ENCODE measurements at regions not wholly inside any gene's neighbourhood (a gene's known extent, or its start where the extent isn't known, plus 50 kb on each side); places are given as distances from the start of the nearest gene placed in this dataset.
"Not testable (repeated sequence)": the region's sequence is repeated elsewhere in the genome, so short reads cannot be mapped to it uniquely, and the experiment has no call there.

DNA sequence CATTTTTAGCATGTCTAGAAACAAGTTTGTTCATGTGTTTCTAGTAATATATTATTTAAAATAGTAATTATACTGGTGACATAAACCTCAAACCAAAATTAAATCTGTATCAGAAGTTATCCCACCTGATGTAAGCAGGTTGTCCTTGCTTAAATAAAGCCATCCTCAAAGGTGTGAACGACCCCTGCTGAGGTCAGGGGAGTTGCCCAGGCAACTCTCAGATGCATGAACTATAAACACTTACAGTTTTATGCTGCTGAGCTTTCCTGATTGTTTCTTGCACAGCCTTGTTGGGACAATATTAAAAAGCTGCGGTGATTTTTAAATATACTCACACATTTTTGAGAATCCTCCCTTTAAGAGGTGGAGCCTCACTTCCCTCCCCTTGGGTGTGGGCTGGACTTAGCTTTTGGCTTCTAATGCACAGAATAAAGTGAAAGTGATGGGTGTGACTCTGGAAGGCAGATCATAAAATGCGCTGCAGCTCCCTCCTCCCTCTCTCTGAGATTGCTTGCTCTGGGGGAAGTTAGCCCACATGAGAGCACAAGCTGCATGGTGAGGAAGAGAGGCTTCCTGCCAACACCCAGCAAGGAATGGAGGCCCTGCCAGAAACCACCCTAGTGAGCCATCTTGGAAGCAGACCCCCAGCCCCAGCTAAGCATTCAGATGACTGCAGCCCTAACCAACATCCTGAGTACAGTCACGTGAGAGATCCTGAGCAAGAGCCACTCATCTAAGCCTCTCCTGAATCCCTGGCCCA, 152.7 kb downstream of the SKIDA1 start:
- Mint-ChIP-seq H3K9me3 (ENCODE audit: unreplicated experiment) (no peaks in the 10 kb centered on the region), H3K4me3 (ENCODE audit: unreplicated experiment) (peak overlapping the region; percentile 52), H3K27ac (ENCODE audit: low read depth, unreplicated experiment) (no peak overlapping the region), H3K27me3 (ENCODE audit: insufficient read depth, unreplicated experiment) (no peaks in the 10 kb centered on the region), H3K4me1 (ENCODE audit: insufficient read depth, unreplicated experiment) (peaks cover 25% of the 10 kb centered on the region), H3K36me3 (ENCODE audit: insufficient read depth, unreplicated experiment) (no peaks in the 10 kb centered on the region)
- TF ChIP-seq, protein P1, sequence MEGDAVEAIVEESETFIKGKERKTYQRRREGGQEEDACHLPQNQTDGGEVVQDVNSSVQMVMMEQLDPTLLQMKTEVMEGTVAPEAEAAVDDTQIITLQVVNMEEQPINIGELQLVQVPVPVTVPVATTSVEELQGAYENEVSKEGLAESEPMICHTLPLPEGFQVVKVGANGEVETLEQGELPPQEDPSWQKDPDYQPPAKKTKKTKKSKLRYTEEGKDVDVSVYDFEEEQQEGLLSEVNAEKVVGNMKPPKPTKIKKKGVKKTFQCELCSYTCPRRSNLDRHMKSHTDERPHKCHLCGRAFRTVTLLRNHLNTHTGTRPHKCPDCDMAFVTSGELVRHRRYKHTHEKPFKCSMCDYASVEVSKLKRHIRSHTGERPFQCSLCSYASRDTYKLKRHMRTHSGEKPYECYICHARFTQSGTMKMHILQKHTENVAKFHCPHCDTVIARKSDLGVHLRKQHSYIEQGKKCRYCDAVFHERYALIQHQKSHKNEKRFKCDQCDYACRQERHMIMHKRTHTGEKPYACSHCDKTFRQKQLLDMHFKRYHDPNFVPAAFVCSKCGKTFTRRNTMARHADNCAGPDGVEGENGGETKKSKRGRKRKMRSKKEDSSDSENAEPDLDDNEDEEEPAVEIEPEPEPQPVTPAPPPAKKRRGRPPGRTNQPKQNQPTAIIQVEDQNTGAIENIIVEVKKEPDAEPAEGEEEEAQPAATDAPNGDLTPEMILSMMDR (IDR thresholded peaks at IDR 0.05; ENCODE audit: unreplicated experiment), result no peak
- CTCF ChIA-PET, result interaction anchor here (0.5 to 1.4 kb wide), 4 partner anchors 20 to 102 kb away, joined by 3 to 13 read pairs (median 4); no protein-coding TSS in a partner anchor
- intact Hi-C loops (cut with micrococcal nuclease), result no loop called here
- no TSS peak for BruUV-seq (replicated peaks)
- POLR2A ChIA-PET, result interaction anchor here (0.6 to 1.3 kb wide), 5 partner anchors 9 to 579 kb away, joined by 3 to 19 read pairs (median 3); no protein-coding TSS in a partner anchor
- DNase-seq (ENCODE audit: unreplicated experiment), result peak; percentile 92

DNA sequence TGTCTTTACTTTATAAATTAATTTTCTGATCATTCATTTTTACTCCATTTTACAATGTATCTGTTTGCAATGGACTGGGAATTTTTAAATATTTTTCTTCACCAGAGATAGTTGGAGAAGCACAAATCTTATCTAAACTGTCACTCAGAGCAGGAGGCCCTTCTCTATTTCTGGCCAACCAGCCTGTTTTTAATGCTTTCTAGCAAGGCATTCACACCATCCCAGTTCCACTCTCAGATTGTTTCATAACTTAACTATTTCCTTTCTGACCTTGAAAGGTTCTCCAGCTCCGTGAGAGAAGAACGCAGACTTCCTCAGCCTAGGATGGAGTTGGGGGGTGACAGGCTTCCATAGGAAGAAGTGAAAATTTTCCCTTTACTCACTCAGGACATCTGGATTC, 155.8 kb downstream of the SKIDA1 start:
- DNase-seq (ENCODE audit: unreplicated experiment), result no peak
- Mint-ChIP-seq H3K27ac (ENCODE audit: low read depth, unreplicated experiment) (peak overlapping the region; percentile 75), H3K27me3 (ENCODE audit: insufficient read depth, unreplicated experiment) (no peaks in the 10 kb centered on the region), H3K9me3 (ENCODE audit: unreplicated experiment) (no peaks in the 10 kb centered on the region), H3K4me3 (ENCODE audit: unreplicated experiment) (no peak overlapping the region), H3K4me1 (ENCODE audit: insufficient read depth, unreplicated experiment) (peaks cover 43% of the 10 kb centered on the region), H3K36me3 (ENCODE audit: insufficient read depth, unreplicated experiment) (no peaks in the 10 kb centered on the region)
- ChIA-PET POLR2A (interaction anchor here (0.8 to 2.3 kb wide), 6 partner anchors 14 to 163 kb away, joined by 3 to 11 read pairs (median 4); no protein-coding TSS in a partner anchor), CTCF (interaction anchor here (0.5 kb wide), 1 partner anchor 1551 kb away, joined by 3 read pairs; no protein-coding TSS in a partner anchor)
- TF ChIP-seq, protein P1 (IDR thresholded peaks at IDR 0.05; ENCODE audit: unreplicated experiment), result no peak
- BruUV-seq (replicated peaks), result no TSS peak
- intact Hi-C loops (cut with micrococcal nuclease), result no loop called here

GRCh38 chr10:21368728-21369425, 156.6 kb downstream of the SKIDA1 start:
- no TSS peak for BruUV-seq (replicated peaks)
- intact Hi-C loops (cut with micrococcal nuclease), result no loop called here
- Mint-ChIP-seq H3K9me3 (ENCODE audit: unreplicated experiment) (no peaks in the 10 kb centered on the region), H3K27ac (ENCODE audit: low read depth, unreplicated experiment) (peak overlapping the region; percentile 75), H3K36me3 (ENCODE audit: insufficient read depth, unreplicated experiment) (no peaks in the 10 kb centered on the region), H3K4me1 (ENCODE audit: insufficient read depth, unreplicated experiment) (peaks cover 51% of the 10 kb centered on the region), H3K27me3 (ENCODE audit: insufficient read depth, unreplicated experiment) (no peaks in the 10 kb centered on the region), H3K4me3 (ENCODE audit: unreplicated experiment) (no peak overlapping the region)
- TF ChIP-seq, protein P1 (IDR thresholded peaks at IDR 0.05; ENCODE audit: unreplicated experiment), result no peak
- CTCF ChIA-PET, result interaction anchor here (0.5 to 0.7 kb wide), 3 partner anchors 9 to 1966 kb away, joined by 3 to 4 read pairs (median 3); no protein-coding TSS in a partner anchor
- POLR2A ChIA-PET, result interaction anchor here (1.0 to 2.3 kb wide), 6 partner anchors 11 to 164 kb away, joined by 3 to 11 read pairs (median 4); no protein-coding TSS in a partner anchor
- peak; percentile 49 for DNase-seq (ENCODE audit: unreplicated experiment)

- intact Hi-C loops (cut with micrococcal nuclease), result no loop called here
- BruUV-seq (replicated peaks), result no TSS peak
- TF ChIP-seq, protein P1 (IDR thresholded peaks at IDR 0.05; ENCODE audit: unreplicated experiment), result no peak
- H3K4me3 Mint-ChIP-seq (ENCODE audit: unreplicated experiment), result no peak overlapping the region
- no peak for DNase-seq (ENCODE audit: unreplicated experiment)
- H3K9me3 Mint-ChIP-seq (ENCODE audit: unreplicated experiment), result no peaks in the 10 kb centered on the region
- H3K27ac Mint-ChIP-seq (ENCODE audit: low read depth, unreplicated experiment), result no peak overlapping the region
- H3K36me3 Mint-ChIP-seq (ENCODE audit: insufficient read depth, unreplicated experiment), result no peaks in the 10 kb centered on the region
- POLR2A ChIA-PET, result interaction anchor here (0.7 to 2.3 kb wide), 4 partner anchors 10 to 53 kb away, joined by 3 to 11 read pairs (median 4); no protein-coding TSS in a partner anchor
- H3K27me3 Mint-ChIP-seq (ENCODE audit: insufficient read depth, unreplicated experiment), result no peaks in the 10 kb centered on the region
- CTCF ChIA-PET, result interaction anchor here (0.6 to 0.7 kb wide), 2 partner anchors 10 to 31 kb away, joined by 3 to 4 read pairs; no protein-coding TSS in a partner anchor
- H3K4me1 Mint-ChIP-seq (ENCODE audit: insufficient read depth, unreplicated experiment), result peaks cover 57% of the 10 kb centered on the region
Measured at GRCh38 chr10:21368022-21368582, 157.4 kb downstream of the SKIDA1 start.

DNA sequence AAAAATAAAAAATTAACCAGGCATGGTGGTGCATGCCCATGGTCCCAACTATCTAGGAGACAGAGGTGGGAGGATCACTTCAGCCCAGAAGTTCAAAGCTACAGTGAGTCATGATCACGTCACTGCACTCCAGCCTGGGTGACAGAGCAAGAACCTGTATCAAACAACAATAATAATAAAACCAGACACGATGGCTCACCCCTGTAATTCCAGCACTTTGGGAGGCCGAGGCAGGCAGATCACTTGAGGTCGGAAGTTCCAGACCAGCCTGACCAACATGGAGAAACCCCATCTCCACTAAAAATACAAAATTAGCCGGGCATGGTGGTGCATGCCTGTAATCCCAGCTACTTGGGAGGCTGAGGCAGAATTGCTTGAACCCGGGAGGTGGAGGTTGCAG, 159.4 kb downstream of the SKIDA1 start:
- intact Hi-C loops (cut with micrococcal nuclease); BruUV-seq (replicated peaks); H3K36me3 Mint-ChIP-seq (ENCODE audit: insufficient read depth, unreplicated experiment); H3K27me3 Mint-ChIP-seq (ENCODE audit: insufficient read depth, unreplicated experiment); H3K4me3 Mint-ChIP-seq (ENCODE audit: unreplicated experiment); H3K9me3 Mint-ChIP-seq (ENCODE audit: unreplicated experiment); CTCF ChIA-PET: not testable (repeated sequence)
- peak; percentile 84 for DNase-seq (ENCODE audit: unreplicated experiment)
- Mint-ChIP-seq H3K27ac (ENCODE audit: low read depth, unreplicated experiment) (peak overlapping the region; percentile 70), H3K4me1 (ENCODE audit: insufficient read depth, unreplicated experiment) (peaks cover 53% of the 10 kb centered on the region)
- POLR2A ChIA-PET, result interaction anchor here (1.0 to 4.6 kb wide), 3 partner anchors 30 to 130 kb away, joined by 3 to 53 read pairs (median 12); no protein-coding TSS in a partner anchor

Measured in MCF 10A (cell line).